HL-60/S4 treated with retinoic acid at 250 ng/mL for 4 days and 3 days (cell line): ENCODE measurements at regions not wholly inside any gene's neighbourhood (a gene's known extent, or its start where the extent isn't known, plus 50 kb on each side); places are given as distances from the start of the nearest gene placed in this dataset.
"Not testable (repeated sequence)": the region's sequence is repeated elsewhere in the genome, so short reads cannot be mapped to it uniquely, and the experiment has no call there.

Source experiments
- in situ Hi-C: fragments of 300-500 bp; cut with MboI; formaldehyde crosslinking; loops from 2 replicates; pipeline ENCODE4 v1.7.0; 2022; ENCODE audit warnings: low sequenced_read_pairs

GRCh38 chr9:115443890-115444289 is 325.9 kb upstream of the TNC start:
- in situ Hi-C loops, result no loop called here

GRCh38 chr9:115444959-115445358 is 327.0 kb upstream of the TNC start:
- in situ Hi-C loops, result no loop called here

- in situ Hi-C loops, result no loop called here
Observed at GRCh38 chr9:115445655-115446054, 327.7 kb upstream of the TNC start.

GRCh38 chr9:115456515-115456914 is 338.6 kb upstream of the TNC start:
- in situ Hi-C loops, result no loop called here

GRCh38 chr9:115461280-115461679 is 343.3 kb upstream of the TNC start:
- in situ Hi-C loops, result no loop called here

- in situ Hi-C loops, result no loop called here
Observed at GRCh38 chr9:115462623-115463022, 344.7 kb upstream of the TNC start.

GRCh38 chr9:115466756-115467155 is 348.8 kb upstream of the TNC start:
- in situ Hi-C loops, result no loop called here

GRCh38 chr9:115469841-115470240 is 351.9 kb upstream of the TNC start:
- in situ Hi-C loops, result no loop called here

GRCh38 chr9:115473032-115473431 is 355.1 kb upstream of the TNC start:
- in situ Hi-C loops, result not testable (repeated sequence)

- in situ Hi-C loops, result no loop called here
Observed at GRCh38 chr9:115481769-115482168, 363.8 kb upstream of the TNC start.

GRCh38 chr9:115482747-115483146 is 364.8 kb upstream of the TNC start:
- in situ Hi-C loops, result no loop called here

- in situ Hi-C loops, result no loop called here
Observed at GRCh38 chr9:115492869-115493268, 374.9 kb upstream of the TNC start.

GRCh38 chr9:115494393-115494792 is 376.4 kb upstream of the TNC start:
- in situ Hi-C loops, result no loop called here

- in situ Hi-C loops, result no loop called here
Observed at GRCh38 chr9:115495052-115495635, 377.2 kb upstream of the TNC start.

GRCh38 chr9:115495836-115496235 is 377.9 kb upstream of the TNC start:
- in situ Hi-C loops, result no loop called here

GRCh38 chr9:115498303-115498702 is 380.3 kb upstream of the TNC start:
- in situ Hi-C loops, result no loop called here

- in situ Hi-C loops, result loop anchor here (25.0 kb wide), 1 partner anchor 820 kb away; the partner anchor contains the start of gene TEX48
Observed at GRCh38 chr9:115507148-115507547, 389.2 kb upstream of the TNC start.

- in situ Hi-C loops, result loop anchor here (25.0 kb wide), 1 partner anchor 826 kb away; the partner anchor contains the start of gene TEX48
Observed at GRCh38 chr9:115513148-115513547, 395.2 kb upstream of the TNC start.

- in situ Hi-C loops, result loop anchor here (25.0 kb wide), 1 partner anchor 827 kb away; the partner anchor contains the start of gene TEX48
Observed at GRCh38 chr9:115514454-115514853, 396.5 kb upstream of the TNC start.

- in situ Hi-C loops, result loop anchor here (25.0 kb wide), 1 partner anchor 830 kb away; the partner anchor contains the start of gene TEX48
Observed at GRCh38 chr9:115517335-115518075, 399.5 kb upstream of the TNC start.

- in situ Hi-C loops, result loop anchor here (25.0 kb wide), 1 partner anchor 833 kb away; the partner anchor contains the start of gene TEX48
Observed at GRCh38 chr9:115520646-115521045, 402.7 kb upstream of the TNC start.

GRCh38 chr9:115522912-115523311 is 405.0 kb upstream of the TNC start:
- in situ Hi-C loops, result loop anchor here (25.0 kb wide), 1 partner anchor 836 kb away; the partner anchor contains the start of gene TEX48
